Germinal center (tissue), 1 donor: ENCODE measurements at regions not wholly inside any gene's neighbourhood (a gene's known extent, or its start where the extent isn't known, plus 50 kb on each side); places are given as distances from the start of the nearest gene placed in this dataset.
A peak's percentile ranks its signal among the peaks of the same experiment; 100 is the strongest.

ENCODE experiments used
- DNase-seq: peaks from one replicate; pipeline ENCODE4 v3.0.0; 2012; ENCODE audit warnings: mixed read lengths, low spot score

GRCh38 chr1:17933501-17933900 is 174.1 kb upstream of the IGSF21 start:
- no peak for DNase-seq

- no peak for DNase-seq
Observed at GRCh38 chr1:17933971-17934370, 173.6 kb upstream of the IGSF21 start.

- DNase-seq: no peak
Observed at GRCh38 chr1:17935230-17935629, 172.4 kb upstream of the IGSF21 start.

- no peak for DNase-seq
Observed at GRCh38 chr1:17941431-17942189, 166.0 kb upstream of the IGSF21 start.

- no peak for DNase-seq
Observed at GRCh38 chr1:17943506-17943905, 164.1 kb upstream of the IGSF21 start.

GRCh38 chr1:17944646-17945045 is 163.0 kb upstream of the IGSF21 start:
- no peak for DNase-seq

- DNase-seq: no peak
Observed at GRCh38 chr1:17946434-17946833, 161.2 kb upstream of the IGSF21 start.

- DNase-seq: no peak
Observed at GRCh38 chr1:17948594-17948993, 159.0 kb upstream of the IGSF21 start.

- DNase-seq: no peak
Observed at GRCh38 chr1:17949511-17949910, 158.1 kb upstream of the IGSF21 start.

- no peak for DNase-seq
Observed at GRCh38 chr1:17950728-17951127, 156.9 kb upstream of the IGSF21 start.

- DNase-seq: no peak
Observed at GRCh38 chr1:17952506-17952905, 155.1 kb upstream of the IGSF21 start.

- no peak for DNase-seq
Observed at GRCh38 chr1:17953921-17954320, 153.7 kb upstream of the IGSF21 start.

- DNase-seq: no peak
Observed at GRCh38 chr1:17955302-17956285, 152.0 kb upstream of the IGSF21 start.

- DNase-seq: no peak
Observed at GRCh38 chr1:17957588-17958267, 149.9 kb upstream of the IGSF21 start.

- no peak for DNase-seq
Observed at GRCh38 chr1:17958704-17959103, 148.9 kb upstream of the IGSF21 start.

GRCh38 chr1:17963513-17963912 is 144.1 kb upstream of the IGSF21 start:
- no peak for DNase-seq

GRCh38 chr1:17965515-17966100 is 142.0 kb upstream of the IGSF21 start:
- DNase-seq: no peak

GRCh38 chr1:17966341-17966740 is 141.3 kb upstream of the IGSF21 start:
- DNase-seq: no peak

- DNase-seq: no peak
Observed at GRCh38 chr1:17967623-17968255, 139.9 kb upstream of the IGSF21 start.

GRCh38 chr1:17970757-17971156 is 136.8 kb upstream of the IGSF21 start:
- peak; percentile 65 for DNase-seq

- DNase-seq: no peak
Observed at GRCh38 chr1:17973694-17974093, 133.9 kb upstream of the IGSF21 start.

- DNase-seq: no peak
Observed at GRCh38 chr1:17976854-17977253, 130.7 kb upstream of the IGSF21 start.
